HL-60 (cell line): ENCODE measurements at regions not wholly inside any gene's neighbourhood (a gene's known extent, or its start where the extent isn't known, plus 50 kb on each side); places are given as distances from the start of the nearest gene placed in this dataset.

Experiments
- GABPA ChIP-seq: IDR thresholded peaks from 2 replicates; pipeline ENCODE4 v1.6.1; 2012; ENCODE audit warnings: low read depth
- POLR2AphosphoS5 ChIP-seq: IDR thresholded peaks from 2 replicates; pipeline ENCODE4 v1.6.1; 2012; ENCODE audit warnings: low read depth
- SPI1 ChIP-seq: IDR thresholded peaks from 2 replicates; pipeline ENCODE4 v1.6.1; 2012; ENCODE audit warnings: low read depth, mild to moderate bottlenecking, borderline replicate concordance
- TF ChIP-seq, protein P1 (sequence below): IDR thresholded peaks from one replicate; pipeline ENCODE4 v1.5.1; 2011; ENCODE audit warnings: low read length, control low read depth, inconsistent platforms; ENCODE audit not compliant: insufficient read depth
- TF ChIP-seq, protein P2 (sequence below): IDR thresholded peaks from 2 replicates; pipeline ENCODE4 v1.6.1; 2012; ENCODE audit warnings: low read depth; ENCODE audit not compliant: insufficient replicate concordance

DNA sequence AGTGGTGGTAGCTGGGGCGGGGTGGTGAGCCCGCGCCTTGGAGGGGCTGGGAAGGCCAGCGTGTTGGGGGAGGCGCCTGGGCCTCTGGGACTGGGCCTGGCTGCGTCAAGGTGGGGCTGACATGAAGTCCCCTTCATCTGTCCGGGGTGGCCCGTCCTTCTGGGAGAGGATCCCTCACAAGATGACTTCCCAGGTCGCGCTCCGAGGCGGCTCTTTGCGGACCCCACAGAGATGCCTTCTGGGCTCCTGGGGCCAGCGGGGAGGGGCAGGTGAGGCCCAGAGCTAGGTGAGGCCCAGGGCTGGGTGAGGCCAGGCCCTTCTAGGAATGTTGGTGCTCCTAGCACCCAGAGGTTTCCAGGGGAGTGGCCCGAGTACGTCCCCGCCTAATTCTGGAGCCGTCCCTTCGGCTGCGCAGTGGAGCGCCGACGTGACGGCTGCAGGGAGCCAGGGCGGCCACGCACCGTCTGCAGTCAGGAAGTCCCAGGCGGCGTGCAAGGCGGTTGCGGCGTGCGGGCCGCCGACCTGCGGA lies 58.2 kb upstream of the NUPR2 start:
- TF ChIP-seq, protein P1, sequence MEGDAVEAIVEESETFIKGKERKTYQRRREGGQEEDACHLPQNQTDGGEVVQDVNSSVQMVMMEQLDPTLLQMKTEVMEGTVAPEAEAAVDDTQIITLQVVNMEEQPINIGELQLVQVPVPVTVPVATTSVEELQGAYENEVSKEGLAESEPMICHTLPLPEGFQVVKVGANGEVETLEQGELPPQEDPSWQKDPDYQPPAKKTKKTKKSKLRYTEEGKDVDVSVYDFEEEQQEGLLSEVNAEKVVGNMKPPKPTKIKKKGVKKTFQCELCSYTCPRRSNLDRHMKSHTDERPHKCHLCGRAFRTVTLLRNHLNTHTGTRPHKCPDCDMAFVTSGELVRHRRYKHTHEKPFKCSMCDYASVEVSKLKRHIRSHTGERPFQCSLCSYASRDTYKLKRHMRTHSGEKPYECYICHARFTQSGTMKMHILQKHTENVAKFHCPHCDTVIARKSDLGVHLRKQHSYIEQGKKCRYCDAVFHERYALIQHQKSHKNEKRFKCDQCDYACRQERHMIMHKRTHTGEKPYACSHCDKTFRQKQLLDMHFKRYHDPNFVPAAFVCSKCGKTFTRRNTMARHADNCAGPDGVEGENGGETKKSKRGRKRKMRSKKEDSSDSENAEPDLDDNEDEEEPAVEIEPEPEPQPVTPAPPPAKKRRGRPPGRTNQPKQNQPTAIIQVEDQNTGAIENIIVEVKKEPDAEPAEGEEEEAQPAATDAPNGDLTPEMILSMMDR = no peak
- TF ChIP-seq, protein P2, sequence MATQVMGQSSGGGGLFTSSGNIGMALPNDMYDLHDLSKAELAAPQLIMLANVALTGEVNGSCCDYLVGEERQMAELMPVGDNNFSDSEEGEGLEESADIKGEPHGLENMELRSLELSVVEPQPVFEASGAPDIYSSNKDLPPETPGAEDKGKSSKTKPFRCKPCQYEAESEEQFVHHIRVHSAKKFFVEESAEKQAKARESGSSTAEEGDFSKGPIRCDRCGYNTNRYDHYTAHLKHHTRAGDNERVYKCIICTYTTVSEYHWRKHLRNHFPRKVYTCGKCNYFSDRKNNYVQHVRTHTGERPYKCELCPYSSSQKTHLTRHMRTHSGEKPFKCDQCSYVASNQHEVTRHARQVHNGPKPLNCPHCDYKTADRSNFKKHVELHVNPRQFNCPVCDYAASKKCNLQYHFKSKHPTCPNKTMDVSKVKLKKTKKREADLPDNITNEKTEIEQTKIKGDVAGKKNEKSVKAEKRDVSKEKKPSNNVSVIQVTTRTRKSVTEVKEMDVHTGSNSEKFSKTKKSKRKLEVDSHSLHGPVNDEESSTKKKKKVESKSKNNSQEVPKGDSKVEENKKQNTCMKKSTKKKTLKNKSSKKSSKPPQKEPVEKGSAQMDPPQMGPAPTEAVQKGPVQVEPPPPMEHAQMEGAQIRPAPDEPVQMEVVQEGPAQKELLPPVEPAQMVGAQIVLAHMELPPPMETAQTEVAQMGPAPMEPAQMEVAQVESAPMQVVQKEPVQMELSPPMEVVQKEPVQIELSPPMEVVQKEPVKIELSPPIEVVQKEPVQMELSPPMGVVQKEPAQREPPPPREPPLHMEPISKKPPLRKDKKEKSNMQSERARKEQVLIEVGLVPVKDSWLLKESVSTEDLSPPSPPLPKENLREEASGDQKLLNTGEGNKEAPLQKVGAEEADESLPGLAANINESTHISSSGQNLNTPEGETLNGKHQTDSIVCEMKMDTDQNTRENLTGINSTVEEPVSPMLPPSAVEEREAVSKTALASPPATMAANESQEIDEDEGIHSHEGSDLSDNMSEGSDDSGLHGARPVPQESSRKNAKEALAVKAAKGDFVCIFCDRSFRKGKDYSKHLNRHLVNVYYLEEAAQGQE = no peak
- TF ChIP-seq SPI1 = no peak
- TF ChIP-seq GABPA = no peak
- TF ChIP-seq POLR2AphosphoS5 = no peak
